ENCODE measurements at regions not wholly inside any gene's neighbourhood (a gene's known extent, or its start where the extent isn't known, plus 50 kb on each side); places are given as distances from the start of the nearest gene placed in this dataset.
A peak's percentile ranks its signal among the peaks of the same experiment; 100 is the strongest.

GRCh38 chr3:127483902-127484591 is 106.5 kb downstream of the TPRA1 start:
- ChIA-PET POLR2A (ENCODE audit: partially characterized antibody) (no interaction called here), CTCF (ENCODE audit: partially characterized antibody) (no interaction called here)
- Mint-ChIP-seq H3K27me3 (peaks cover 20 to 28% of the 10 kb centered on the region in 2 donors), H3K27ac (no peak overlapping the region), H3K36me3 (no peaks in the 10 kb centered on the region), H3K4me1 (peaks cover 0 to 5% (median under 1%) of the 10 kb centered on the region in 4 donors), H3K4me3 (no peak overlapping the region), H3K9me3 (no peaks in the 10 kb centered on the region)
- Histone ChIP-seq H3K27ac (ENCODE audit: low read depth, low read length) (no peak overlapping the region), H3K9me3 (ENCODE audit: control insufficient read depth in 1 of 2, low read length in 2 of 2) (no peaks in the 10 kb centered on the region), H3K27me3 (ENCODE audit: insufficient read depth, low read length) (no peaks in the 10 kb centered on the region), H3K36me3 (ENCODE audit: insufficient read depth, low read length) (no peaks in the 10 kb centered on the region), H3K4me1 (ENCODE audit: insufficient read depth, low read length) (no peaks in the 10 kb centered on the region), H3K4me3 (ENCODE audit: low read length in 2 of 2) (no peak overlapping the region)
- intact Hi-C loops (cut with micrococcal nuclease): no loop called here
- no peak for DNase-seq

GRCh38 chr3:127483005-127483641 is 107.4 kb downstream of the TPRA1 start:
- H3K9me3 Mint-ChIP-seq: no peaks in the 10 kb centered on the region
- no peaks in the 10 kb centered on the region for H3K27me3 ChIP-seq (ENCODE audit: insufficient read depth, low read length)
- ChIA-PET POLR2A (ENCODE audit: partially characterized antibody) (no interaction called here), CTCF (ENCODE audit: partially characterized antibody) (no interaction called here)
- DNase-seq: no peak
- H3K4me1 Mint-ChIP-seq: peaks cover 0 to 5% (median under 1%) of the 10 kb centered on the region in 4 donors
- no peak overlapping the region for H3K4me3 Mint-ChIP-seq
- no peaks in the 10 kb centered on the region for H3K4me1 ChIP-seq (ENCODE audit: insufficient read depth, low read length)
- H3K27ac ChIP-seq (ENCODE audit: low read depth, low read length): no peak overlapping the region
- peak overlapping the region in 1 of 7 donors; percentile 11 for H3K27ac Mint-ChIP-seq
- no peaks in the 10 kb centered on the region for H3K36me3 ChIP-seq (ENCODE audit: insufficient read depth, low read length)
- no peaks in the 10 kb centered on the region for H3K9me3 ChIP-seq (ENCODE audit: control insufficient read depth in 1 of 2, low read length in 2 of 2)
- H3K4me3 ChIP-seq (ENCODE audit: low read length in 2 of 2): no peak overlapping the region
- H3K36me3 Mint-ChIP-seq: no peaks in the 10 kb centered on the region
- H3K27me3 Mint-ChIP-seq: peaks cover 17 to 27% of the 10 kb centered on the region in 2 donors
- intact Hi-C loops (cut with micrococcal nuclease): no loop called here

GRCh38 chr3:127482216-127483004 is 108.1 kb downstream of the TPRA1 start:
- H3K36me3 Mint-ChIP-seq: no peaks in the 10 kb centered on the region
- H3K4me1 Mint-ChIP-seq: peaks cover 0 to 5% (median under 1%) of the 10 kb centered on the region in 4 donors
- intact Hi-C loops (cut with micrococcal nuclease): no loop called here
- Histone ChIP-seq H3K9me3 (ENCODE audit: control insufficient read depth in 1 of 2, low read length in 2 of 2) (no peaks in the 10 kb centered on the region), H3K36me3 (ENCODE audit: insufficient read depth, low read length) (no peaks in the 10 kb centered on the region), H3K27ac (ENCODE audit: low read depth, low read length) (no peak overlapping the region), H3K4me3 (ENCODE audit: low read length in 2 of 2) (no peak overlapping the region), H3K4me1 (ENCODE audit: insufficient read depth, low read length) (no peaks in the 10 kb centered on the region), H3K27me3 (ENCODE audit: insufficient read depth, low read length) (no peaks in the 10 kb centered on the region)
- H3K27ac Mint-ChIP-seq: no peak overlapping the region
- POLR2A ChIA-PET (ENCODE audit: partially characterized antibody): no interaction called here
- DNase-seq: no peak
- H3K9me3 Mint-ChIP-seq: no peaks in the 10 kb centered on the region
- peaks cover 14 to 23% of the 10 kb centered on the region in 2 donors for H3K27me3 Mint-ChIP-seq
- no peak overlapping the region for H3K4me3 Mint-ChIP-seq
- CTCF ChIA-PET (ENCODE audit: partially characterized antibody): no interaction called here

GRCh38 chr3:127480196-127480954 is 110.2 kb downstream of the TPRA1 start:
- CTCF ChIA-PET (ENCODE audit: partially characterized antibody): no interaction called here
- no peaks in the 10 kb centered on the region for H3K9me3 Mint-ChIP-seq
- intact Hi-C loops (cut with micrococcal nuclease): no loop called here
- peaks cover 0 to 5% (median under 1%) of the 10 kb centered on the region in 4 donors for H3K4me1 Mint-ChIP-seq
- POLR2A ChIA-PET (ENCODE audit: partially characterized antibody): no interaction called here
- Histone ChIP-seq H3K4me3 (ENCODE audit: low read length in 2 of 2) (no peak overlapping the region), H3K27me3 (ENCODE audit: insufficient read depth, low read length) (no peaks in the 10 kb centered on the region), H3K36me3 (ENCODE audit: insufficient read depth, low read length) (no peaks in the 10 kb centered on the region), H3K27ac (ENCODE audit: low read depth, low read length) (no peak overlapping the region), H3K4me1 (ENCODE audit: insufficient read depth, low read length) (no peaks in the 10 kb centered on the region), H3K9me3 (ENCODE audit: control insufficient read depth in 1 of 2, low read length in 2 of 2) (no peaks in the 10 kb centered on the region)
- no peak for DNase-seq
- no peaks in the 10 kb centered on the region for H3K36me3 Mint-ChIP-seq
- H3K27me3 Mint-ChIP-seq: peaks cover 7 to 15% of the 10 kb centered on the region in 2 donors
- no peak overlapping the region for H3K4me3 Mint-ChIP-seq
- no peak overlapping the region for H3K27ac Mint-ChIP-seq

GRCh38 chr3:127479449-127479848 is 111.1 kb downstream of the TPRA1 start:
- CTCF ChIA-PET (ENCODE audit: partially characterized antibody): no interaction called here

GRCh38 chr3:127478922-127479321 is 111.6 kb downstream of the TPRA1 start:
- H3K9me3 ChIP-seq (ENCODE audit: control insufficient read depth in 1 of 2, low read length in 2 of 2): no peaks in the 10 kb centered on the region
- no peaks in the 10 kb centered on the region for H3K27me3 ChIP-seq (ENCODE audit: insufficient read depth, low read length)
- no peak overlapping the region for H3K4me3 ChIP-seq (ENCODE audit: low read length in 2 of 2)
- no peak overlapping the region for H3K27ac ChIP-seq (ENCODE audit: low read depth, low read length)
- Mint-ChIP-seq H3K4me3 (no peak overlapping the region), H3K27me3 (peaks cover 7 to 14% of the 10 kb centered on the region in 2 donors), H3K27ac (no peak overlapping the region), H3K36me3 (no peaks in the 10 kb centered on the region), H3K9me3 (no peaks in the 10 kb centered on the region), H3K4me1 (peaks cover 0 to 5% (median under 1%) of the 10 kb centered on the region in 4 donors)
- POLR2A ChIA-PET (ENCODE audit: partially characterized antibody): no interaction called here
- DNase-seq: no peak
- intact Hi-C loops (cut with micrococcal nuclease): no loop called here
- CTCF ChIA-PET (ENCODE audit: partially characterized antibody): no interaction called here
- H3K36me3 ChIP-seq (ENCODE audit: insufficient read depth, low read length): no peaks in the 10 kb centered on the region
- no peaks in the 10 kb centered on the region for H3K4me1 ChIP-seq (ENCODE audit: insufficient read depth, low read length)

More at GRCh38 chr3:127479449-127479848, 111.1 kb downstream of the TPRA1 start:
- H3K27ac Mint-ChIP-seq: no peak overlapping the region
- no peaks in the 10 kb centered on the region for H3K36me3 Mint-ChIP-seq
- H3K9me3 Mint-ChIP-seq: no peaks in the 10 kb centered on the region
- Histone ChIP-seq H3K27me3 (ENCODE audit: insufficient read depth, low read length) (no peaks in the 10 kb centered on the region), H3K9me3 (ENCODE audit: control insufficient read depth in 1 of 2, low read length in 2 of 2) (no peaks in the 10 kb centered on the region), H3K4me1 (ENCODE audit: insufficient read depth, low read length) (no peaks in the 10 kb centered on the region), H3K36me3 (ENCODE audit: insufficient read depth, low read length) (no peaks in the 10 kb centered on the region), H3K27ac (ENCODE audit: low read depth, low read length) (no peak overlapping the region), H3K4me3 (ENCODE audit: low read length in 2 of 2) (no peak overlapping the region)
- POLR2A ChIA-PET (ENCODE audit: partially characterized antibody): no interaction called here
- peaks cover 0 to 5% (median under 1%) of the 10 kb centered on the region in 4 donors for H3K4me1 Mint-ChIP-seq
- intact Hi-C loops (cut with micrococcal nuclease): no loop called here
- DNase-seq: no peak
- H3K27me3 Mint-ChIP-seq: peaks cover 7 to 14% of the 10 kb centered on the region in 2 donors
- H3K4me3 Mint-ChIP-seq: no peak overlapping the region

GRCh38 chr3:127477396-127477795 is 113.1 kb downstream of the TPRA1 start:
- H3K4me1 Mint-ChIP-seq: no peaks in the 10 kb centered on the region
- no peaks in the 10 kb centered on the region for H3K4me1 ChIP-seq (ENCODE audit: insufficient read depth, low read length)
- no peak overlapping the region for H3K4me3 ChIP-seq (ENCODE audit: low read length in 2 of 2)
- H3K36me3 ChIP-seq (ENCODE audit: insufficient read depth, low read length): no peaks in the 10 kb centered on the region
- ChIA-PET POLR2A (ENCODE audit: partially characterized antibody) (no interaction called here), CTCF (ENCODE audit: partially characterized antibody) (no interaction called here)
- no peak overlapping the region for H3K27ac Mint-ChIP-seq
- H3K9me3 Mint-ChIP-seq: no peaks in the 10 kb centered on the region
- intact Hi-C loops (cut with micrococcal nuclease): no loop called here
- no peak overlapping the region for H3K27ac ChIP-seq (ENCODE audit: low read depth, low read length)
- H3K36me3 Mint-ChIP-seq: no peaks in the 10 kb centered on the region
- no peak for DNase-seq
- peaks cover 5 to 6% of the 10 kb centered on the region in 2 donors for H3K27me3 Mint-ChIP-seq
- H3K4me3 Mint-ChIP-seq: no peak overlapping the region
- no peaks in the 10 kb centered on the region for H3K9me3 ChIP-seq (ENCODE audit: control insufficient read depth in 1 of 2, low read length in 2 of 2)
- H3K27me3 ChIP-seq (ENCODE audit: insufficient read depth, low read length): no peaks in the 10 kb centered on the region

Measured in CD4-positive, alpha-beta memory T cell (primary cell).